ENCODE measurements at regions not wholly inside any gene's neighbourhood (a gene's known extent, or its start where the extent isn't known, plus 50 kb on each side); places are given as distances from the start of the nearest gene placed in this dataset.

- Histone ChIP-seq H3K27ac (ENCODE audit: insufficient read depth, low read depth, low read length) (no peak overlapping the region), H3K27me3 (ENCODE audit: control insufficient read depth in 2 of 2, insufficient read depth in 2 of 2, low read length in 2 of 2) (no peaks in the 10 kb centered on the region), H3K9me1 (replicated peaks; ENCODE audit: control insufficient read depth, extremely low read depth, insufficient read depth, low read length) (no peaks in the 10 kb centered on the region), H3K9me3 (replicated peaks; ENCODE audit: control insufficient read depth, insufficient read depth, low read length) (no peaks in the 10 kb centered on the region), H3K9ac (replicated peaks; ENCODE audit: extremely low read depth, insufficient read depth, low read length) (no peak overlapping the region), H4K20me1 (replicated peaks; ENCODE audit: control insufficient read depth, extremely low read depth, insufficient read depth, low read length) (no peaks in the 10 kb centered on the region), H3K4me1 (ENCODE audit: control insufficient read depth, extremely low read depth, insufficient read depth, low read length) (no peaks in the 10 kb centered on the region), H3K4me3 (replicated peaks in 1 of 3; ENCODE audit: insufficient read depth in 1 of 3, low read depth in 1 of 3, low read length in 3 of 3) (no peak overlapping the region), H3K4me2 (ENCODE audit: insufficient read depth, low read length) (no peak overlapping the region), H2AFZ (ENCODE audit: low read depth, low read length) (no peak overlapping the region), H3K36me3 (ENCODE audit: control insufficient read depth in 2 of 2, extremely low read depth in 1 of 2, insufficient read depth in 2 of 2, low read length in 2 of 2) (no peaks in the 10 kb centered on the region), H3K79me2 (ENCODE audit: control insufficient read depth, insufficient read depth, low read length) (no peaks in the 10 kb centered on the region)
- intact Hi-C loops (cut with micrococcal nuclease) = loop anchor here (1.0 to 2.0 kb wide), 3 partner anchors 327 to 731 kb away; no protein-coding TSS in a partner anchor
- FAIRE-seq (no peak), DNase-seq (ENCODE audit: low read depth, low spot score) (no peak)
- dilution Hi-C loops (cut with MboI; ENCODE audit: extremely low pct_ligation_motif_present, low sequenced_read_pairs) = no loop called here
- no peak for TF ChIP-seq FOS (IDR thresholded peaks at IDR 0.05; ENCODE audit: borderline replicate concordance, insufficient read depth, low read length)
- no peak for TF ChIP-seq EZH2 (IDR thresholded peaks at IDR 0.05; ENCODE audit: borderline replicate concordance, low read depth, low read length, severe bottlenecking)
- no peak for TF ChIP-seq GATA2 (IDR thresholded peaks at IDR 0.05; ENCODE audit: insufficient read depth, insufficient read length, low read depth, low read length)
- TF ChIP-seq JUN (IDR thresholded peaks at IDR 0.05; ENCODE audit: borderline replicate concordance, insufficient read depth, insufficient read length, low read depth) = no peak
- no peak for TF ChIP-seq MAX (IDR thresholded peaks at IDR 0.05; ENCODE audit: insufficient read depth, insufficient read length)
- TF ChIP-seq, protein P1, sequence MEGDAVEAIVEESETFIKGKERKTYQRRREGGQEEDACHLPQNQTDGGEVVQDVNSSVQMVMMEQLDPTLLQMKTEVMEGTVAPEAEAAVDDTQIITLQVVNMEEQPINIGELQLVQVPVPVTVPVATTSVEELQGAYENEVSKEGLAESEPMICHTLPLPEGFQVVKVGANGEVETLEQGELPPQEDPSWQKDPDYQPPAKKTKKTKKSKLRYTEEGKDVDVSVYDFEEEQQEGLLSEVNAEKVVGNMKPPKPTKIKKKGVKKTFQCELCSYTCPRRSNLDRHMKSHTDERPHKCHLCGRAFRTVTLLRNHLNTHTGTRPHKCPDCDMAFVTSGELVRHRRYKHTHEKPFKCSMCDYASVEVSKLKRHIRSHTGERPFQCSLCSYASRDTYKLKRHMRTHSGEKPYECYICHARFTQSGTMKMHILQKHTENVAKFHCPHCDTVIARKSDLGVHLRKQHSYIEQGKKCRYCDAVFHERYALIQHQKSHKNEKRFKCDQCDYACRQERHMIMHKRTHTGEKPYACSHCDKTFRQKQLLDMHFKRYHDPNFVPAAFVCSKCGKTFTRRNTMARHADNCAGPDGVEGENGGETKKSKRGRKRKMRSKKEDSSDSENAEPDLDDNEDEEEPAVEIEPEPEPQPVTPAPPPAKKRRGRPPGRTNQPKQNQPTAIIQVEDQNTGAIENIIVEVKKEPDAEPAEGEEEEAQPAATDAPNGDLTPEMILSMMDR (IDR thresholded peaks at IDR 0.05; ENCODE audit: extremely low read depth in 1 of 2, insufficient read depth in 1 of 2, low read depth in 1 of 2, low read length in 2 of 2) = no peak
- TF ChIP-seq POLR2A (IDR thresholded peaks at IDR 0.05; ENCODE audit: low read depth, low read length) = no peak
- no peak for TF ChIP-seq POLR2AphosphoS5 (IDR thresholded peaks at IDR 0.05; ENCODE audit: insufficient read depth, low read depth, low read length)
- no peak for TF ChIP-seq MYC (IDR thresholded peaks at IDR 0.05; ENCODE audit: low read depth, low read length)
- no TSS peak for BruUV-seq (replicated peaks)
- ChIA-PET CTCF (interaction anchor here (1.5 to 3.3 kb wide), 4 partner anchors 223 to 731 kb away, joined by 4 to 19 read pairs (median 10); no protein-coding TSS in a partner anchor), POLR2A (no interaction called here)
Observed at GRCh38 chr6:133185731-133186130, 55.4 kb upstream of the EYA4 start.

Measured in endothelial cell of umbilical vein (primary cell).